ENCODE measurements at regions not wholly inside any gene's neighbourhood (a gene's known extent, or its start where the extent isn't known, plus 50 kb on each side); places are given as distances from the start of the nearest gene placed in this dataset.

- TF ChIP-seq CTCF (IDR thresholded peaks at IDR 0.05) (no peak), POLR2AphosphoS5 (IDR thresholded peaks at IDR 0.05) (no peak)
These were observed 548.7 kb downstream of the TUSC1 start for GRCh38 chr9:25129537-25129936.
